Mucosa of rectum (tissue), 2 donors: ENCODE measurements at regions not wholly inside any gene's neighbourhood (a gene's known extent, or its start where the extent isn't known, plus 50 kb on each side); places are given as distances from the start of the nearest gene placed in this dataset.

Source experiments
- H3K27ac ChIP-seq, 2 donors: one replicate each; pipeline ENCODE4 v1.7.0; 2013; ENCODE audit warnings: inconsistent platforms in 2 of 2, low read depth in 2 of 2, low read length in 2 of 2
- H3K27me3 ChIP-seq, 2 donors: one replicate each; pipeline ENCODE4 v1.7.0; 2013; ENCODE audit warnings: low read length in 2 of 2; ENCODE audit not compliant: control insufficient read depth in 2 of 2, insufficient read depth in 2 of 2
- H3K36me3 ChIP-seq, 2 donors: one replicate each; pipeline ENCODE4 v1.7.0; 2013; ENCODE audit warnings: low read length in 2 of 2; ENCODE audit not compliant: control insufficient read depth in 2 of 2, insufficient read depth in 2 of 2
- H3K4me1 ChIP-seq, 2 donors: one replicate each; pipeline ENCODE4 v1.7.0; 2013; ENCODE audit warnings: low read length in 2 of 2, mild to moderate bottlenecking in 1 of 2; ENCODE audit not compliant: control insufficient read depth in 2 of 2, insufficient read depth in 2 of 2
- H3K4me3 ChIP-seq, 2 donors: one replicate each; pipeline ENCODE4 v1.7.0; 2013; ENCODE audit warnings: low read length in 2 of 2
- H3K9ac ChIP-seq, 2 donors: one replicate each; pipeline ENCODE4 v1.7.0; 2013; ENCODE audit warnings: low read length in 2 of 2, low read depth in 1 of 2, mild to moderate bottlenecking in 1 of 2
- H3K9me3 ChIP-seq, 2 donors: one replicate each; pipeline ENCODE4 v1.7.0; 2013; ENCODE audit warnings: low read length in 2 of 2; ENCODE audit not compliant: control insufficient read depth in 2 of 2
- donor health status: healthy.
- donor health status: Normal muscosa, but diverticular disease.

- no peaks in the 10 kb centered on the region for H3K27me3 ChIP-seq
- H3K9ac ChIP-seq: no peak overlapping the region
- H3K27ac ChIP-seq: no peak overlapping the region
- no peaks in the 10 kb centered on the region for H3K9me3 ChIP-seq
- H3K4me3 ChIP-seq: no peak overlapping the region
- no peaks in the 10 kb centered on the region for H3K4me1 ChIP-seq
- H3K36me3 ChIP-seq: no peaks in the 10 kb centered on the region
These were observed 86.3 kb upstream of the LRRN1 start for GRCh38 chr3:3712971-3713370.

GRCh38 chr3:3708769-3709115, 90.5 kb upstream of the LRRN1 start:
- Histone ChIP-seq H3K4me3 (no peak overlapping the region), H3K9me3 (no peaks in the 10 kb centered on the region), H3K4me1 (no peaks in the 10 kb centered on the region), H3K27ac (no peak overlapping the region), H3K9ac (no peak overlapping the region), H3K27me3 (no peaks in the 10 kb centered on the region), H3K36me3 (no peaks in the 10 kb centered on the region)

GRCh38 chr3:3707858-3708768, 91.1 kb upstream of the LRRN1 start:
- no peaks in the 10 kb centered on the region for H3K4me1 ChIP-seq
- no peaks in the 10 kb centered on the region for H3K27me3 ChIP-seq
- no peaks in the 10 kb centered on the region for H3K36me3 ChIP-seq
- H3K4me3 ChIP-seq: no peak overlapping the region
- no peak overlapping the region for H3K9ac ChIP-seq
- H3K9me3 ChIP-seq: no peaks in the 10 kb centered on the region
- H3K27ac ChIP-seq: no peak overlapping the region

GRCh38 chr3:3705090-3705775, 94.0 kb upstream of the LRRN1 start:
- no peak overlapping the region for H3K4me3 ChIP-seq
- no peaks in the 10 kb centered on the region for H3K4me1 ChIP-seq
- H3K9ac ChIP-seq: no peak overlapping the region
- H3K36me3 ChIP-seq: no peaks in the 10 kb centered on the region
- no peaks in the 10 kb centered on the region for H3K27me3 ChIP-seq
- H3K27ac ChIP-seq: no peak overlapping the region
- H3K9me3 ChIP-seq: no peaks in the 10 kb centered on the region

- H3K27ac ChIP-seq: no peak overlapping the region
- H3K9ac ChIP-seq: no peak overlapping the region
- no peak overlapping the region for H3K4me3 ChIP-seq
- no peaks in the 10 kb centered on the region for H3K27me3 ChIP-seq
- H3K4me1 ChIP-seq: no peaks in the 10 kb centered on the region
- H3K9me3 ChIP-seq: no peaks in the 10 kb centered on the region
- no peaks in the 10 kb centered on the region for H3K36me3 ChIP-seq
These were observed 97.3 kb upstream of the LRRN1 start for GRCh38 chr3:3701949-3702348.

- no peak overlapping the region for H3K9ac ChIP-seq
- H3K27ac ChIP-seq: no peak overlapping the region
- no peaks in the 10 kb centered on the region for H3K9me3 ChIP-seq
- no peaks in the 10 kb centered on the region for H3K4me1 ChIP-seq
- no peak overlapping the region for H3K4me3 ChIP-seq
- no peaks in the 10 kb centered on the region for H3K27me3 ChIP-seq
- H3K36me3 ChIP-seq: no peaks in the 10 kb centered on the region
These were observed 99.2 kb upstream of the LRRN1 start for GRCh38 chr3:3699816-3700633.

GRCh38 chr3:3699407-3699806, 99.8 kb upstream of the LRRN1 start:
- no peak overlapping the region for H3K4me3 ChIP-seq
- H3K9ac ChIP-seq: no peak overlapping the region
- no peaks in the 10 kb centered on the region for H3K27me3 ChIP-seq
- no peaks in the 10 kb centered on the region for H3K4me1 ChIP-seq
- no peaks in the 10 kb centered on the region for H3K9me3 ChIP-seq
- H3K27ac ChIP-seq: no peak overlapping the region
- no peaks in the 10 kb centered on the region for H3K36me3 ChIP-seq

GRCh38 chr3:3696345-3696744, 102.9 kb upstream of the LRRN1 start:
- no peaks in the 10 kb centered on the region for H3K27me3 ChIP-seq
- no peak overlapping the region for H3K9ac ChIP-seq
- H3K36me3 ChIP-seq: no peaks in the 10 kb centered on the region
- H3K9me3 ChIP-seq: no peaks in the 10 kb centered on the region
- H3K4me3 ChIP-seq: no peak overlapping the region
- H3K4me1 ChIP-seq: no peaks in the 10 kb centered on the region
- no peak overlapping the region for H3K27ac ChIP-seq

- Histone ChIP-seq H3K4me3 (no peak overlapping the region), H3K27ac (no peak overlapping the region), H3K9ac (no peak overlapping the region), H3K4me1 (no peaks in the 10 kb centered on the region), H3K27me3 (no peaks in the 10 kb centered on the region), H3K9me3 (no peaks in the 10 kb centered on the region), H3K36me3 (no peaks in the 10 kb centered on the region)
These were observed 105.6 kb upstream of the LRRN1 start for GRCh38 chr3:3693593-3693992.
